ENCODE measurements at regions not wholly inside any gene's neighbourhood (a gene's known extent, or its start where the extent isn't known, plus 50 kb on each side); places are given as distances from the start of the nearest gene placed in this dataset.
A peak's percentile ranks its signal among the peaks of the same experiment; 100 is the strongest.

DNA sequence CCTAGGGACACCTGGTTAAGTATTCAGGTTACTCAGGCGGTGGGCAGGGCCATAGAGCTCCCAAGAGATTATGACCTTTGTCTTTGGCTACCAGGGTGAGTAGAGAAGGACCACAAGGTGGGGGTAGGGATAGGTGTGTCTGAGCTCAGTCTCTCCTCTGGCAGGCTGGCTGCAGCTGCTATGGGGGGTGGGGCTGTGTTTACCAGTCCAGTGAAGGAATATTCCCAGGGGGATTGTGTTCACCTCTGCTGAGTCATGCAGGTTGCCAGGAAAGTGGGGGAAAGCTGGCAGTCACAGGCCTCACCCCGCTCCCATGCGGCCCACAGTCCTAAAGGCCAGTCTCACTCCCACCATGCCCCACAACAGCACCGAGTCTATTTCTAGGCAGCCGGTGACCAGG, 53.6 kb upstream of the POU5F2 start:
- peaks cover 6 to 11% of the 10 kb centered on the region in 2 experiments for H3K4me1 Mint-ChIP-seq
- no peak overlapping the region for H4K91ac ChIP-seq (ENCODE audit: insufficient read length, low read depth, low read length)

More for the DNA sequence above, 53.6 kb upstream of the POU5F2 start:
- Histone ChIP-seq H2BK5ac (ENCODE audit: insufficient read length, low read length) (no peak overlapping the region), H2AFZ (ENCODE audit: low read length) (no peak overlapping the region), H4K8ac (replicated peaks; ENCODE audit: insufficient read length, low read depth, low read length) (no peak overlapping the region), H2BK20ac (ENCODE audit: low read depth, low read length, poor library complexity, severe bottlenecking) (no peak overlapping the region), H4K5ac (ENCODE audit: insufficient read length, low read depth, low read length) (no peak overlapping the region), H3K14ac (ENCODE audit: insufficient read depth, low read length) (no peak overlapping the region), H2AK5ac (ENCODE audit: insufficient read length, low read length) (no peak overlapping the region), H3K4ac (ENCODE audit: low read depth, low read length) (no peak overlapping the region), H3T11ph (ENCODE audit: low read length) (no peak overlapping the region), H2BK120ac (ENCODE audit: low read depth, low read length, poor library complexity, severe bottlenecking) (no peak overlapping the region), H3K23me2 (ENCODE audit: insufficient read length, low read depth, low read length, poor library complexity, severe bottlenecking) (no peaks in the 10 kb centered on the region), H4K20me1 (ENCODE audit: control insufficient read depth, insufficient read depth, insufficient read length) (no peaks in the 10 kb centered on the region), H3K9ac (ENCODE audit: extremely low read depth, insufficient read length, low read length) (no peak overlapping the region), H3K56ac (ENCODE audit: insufficient read length, low read depth, low read length) (no peak overlapping the region), H2BK15ac (ENCODE audit: low read depth, low read length) (no peak overlapping the region), H3K23ac (ENCODE audit: insufficient read length, low read depth, low read length) (no peak overlapping the region), H3K4me1 (ENCODE audit: insufficient read depth, low read length) (no peaks in the 10 kb centered on the region), H2BK12ac (ENCODE audit: insufficient read length, low read depth, low read length) (no peak overlapping the region), H3K9me3 (ENCODE audit: control insufficient read depth, low read depth, low read length) (no peaks in the 10 kb centered on the region), H3K79me1 (ENCODE audit: insufficient read depth, low read depth, low read length, poor library complexity, severe bottlenecking) (no peaks in the 10 kb centered on the region), H3K27ac (ENCODE audit: insufficient read length, low read depth, low read length) (no peak overlapping the region), H3K79me2 (ENCODE audit: insufficient read depth, low read length) (no peaks in the 10 kb centered on the region), H3K18ac (ENCODE audit: insufficient read length, low read depth, low read length) (no peak overlapping the region), H3K4me2 (ENCODE audit: insufficient read depth, insufficient read length, low read length) (no peak overlapping the region), H3K27me3 (ENCODE audit: insufficient read depth, low read length) (no peaks in the 10 kb centered on the region)
- peak overlapping the region in 2 of 3 experiments; percentile 44 to 50; a peak in 3 of 7 replicates for H3K27ac Mint-ChIP-seq
- no peaks in the 10 kb centered on the region for H3K36me3 Mint-ChIP-seq (ENCODE audit: insufficient read depth in 1 of 3, low read depth in 3 of 3)
- WGBS (ENCODE audit: extremely low coverage, insufficient read length, low lambda C conversion rate) = no CpG with 5 or more reads among the region's 5 CpGs
- TF ChIP-seq, protein P1, sequence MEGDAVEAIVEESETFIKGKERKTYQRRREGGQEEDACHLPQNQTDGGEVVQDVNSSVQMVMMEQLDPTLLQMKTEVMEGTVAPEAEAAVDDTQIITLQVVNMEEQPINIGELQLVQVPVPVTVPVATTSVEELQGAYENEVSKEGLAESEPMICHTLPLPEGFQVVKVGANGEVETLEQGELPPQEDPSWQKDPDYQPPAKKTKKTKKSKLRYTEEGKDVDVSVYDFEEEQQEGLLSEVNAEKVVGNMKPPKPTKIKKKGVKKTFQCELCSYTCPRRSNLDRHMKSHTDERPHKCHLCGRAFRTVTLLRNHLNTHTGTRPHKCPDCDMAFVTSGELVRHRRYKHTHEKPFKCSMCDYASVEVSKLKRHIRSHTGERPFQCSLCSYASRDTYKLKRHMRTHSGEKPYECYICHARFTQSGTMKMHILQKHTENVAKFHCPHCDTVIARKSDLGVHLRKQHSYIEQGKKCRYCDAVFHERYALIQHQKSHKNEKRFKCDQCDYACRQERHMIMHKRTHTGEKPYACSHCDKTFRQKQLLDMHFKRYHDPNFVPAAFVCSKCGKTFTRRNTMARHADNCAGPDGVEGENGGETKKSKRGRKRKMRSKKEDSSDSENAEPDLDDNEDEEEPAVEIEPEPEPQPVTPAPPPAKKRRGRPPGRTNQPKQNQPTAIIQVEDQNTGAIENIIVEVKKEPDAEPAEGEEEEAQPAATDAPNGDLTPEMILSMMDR (conservative IDR thresholded peaks at IDR 0.05) = no peak
- no peaks in the 10 kb centered on the region for H3K9me3 Mint-ChIP-seq
- no peak for DNase-seq
- H3K4me3 Mint-ChIP-seq = no peak overlapping the region
- peaks cover 4% of the 10 kb centered on the region; the same call in 1 of the 2 replicates for H3K27me3 Mint-ChIP-seq (ENCODE audit: low read depth)

Data from H9 (cell line).